Omental fat pad (tissue), 3 donors: ENCODE measurements at regions not wholly inside any gene's neighbourhood (a gene's known extent, or its start where the extent isn't known, plus 50 kb on each side); places are given as distances from the start of the nearest gene placed in this dataset.

Source experiments
- ATAC-seq: fragments of 150-250 bp; one replicate; pipeline ENCODE4 v1.9.1; 2016; ENCODE audit warnings: mild to moderate bottlenecking, moderate library complexity; ENCODE audit not compliant: low FRiP score
- DNase-seq: peaks from one replicate; pipeline ENCODE4 v3.0.0-alpha.2; 2019; ENCODE audit warnings: low spot score
- CTCF ChIP-seq, 3 donors: fragments of 450-650 bp; IDR thresholded peaks; one replicate each; pipeline ENCODE4 v1.5.1; 2016 to 2017; ENCODE audit warnings: antibody characterized with exemption in 3 of 3, mild to moderate bottlenecking in 3 of 3, moderate library complexity in 2 of 3

GRCh38 chr1:229887043-229887822 is 179.8 kb upstream of the GALNT2 start:
- ATAC-seq (no peak), DNase-seq (no peak)
- no peak for TF ChIP-seq CTCF (IDR thresholded peaks at IDR 0.05)

GRCh38 chr1:229888157-229888556 is 178.9 kb upstream of the GALNT2 start:
- no peak for ATAC-seq
- no peak for DNase-seq
- no peak for TF ChIP-seq CTCF (IDR thresholded peaks at IDR 0.05)

GRCh38 chr1:229888561-229889001 is 178.5 kb upstream of the GALNT2 start:
- DNase-seq: no peak
- TF ChIP-seq CTCF (IDR thresholded peaks at IDR 0.05): no peak
- ATAC-seq: no peak

GRCh38 chr1:229889031-229889517 is 178.0 kb upstream of the GALNT2 start:
- no peak for DNase-seq
- ATAC-seq: no peak
- no peak for TF ChIP-seq CTCF (IDR thresholded peaks at IDR 0.05)

GRCh38 chr1:229891227-229891626 is 175.8 kb upstream of the GALNT2 start:
- ATAC-seq: no peak
- no peak for DNase-seq
- TF ChIP-seq CTCF (IDR thresholded peaks at IDR 0.05): no peak

- no peak for TF ChIP-seq CTCF (IDR thresholded peaks at IDR 0.05)
- no peak for ATAC-seq
- DNase-seq: no peak
Observed at GRCh38 chr1:229892515-229893117, 174.4 kb upstream of the GALNT2 start.
